ENCODE measurements at regions not wholly inside any gene's neighbourhood (a gene's known extent, or its start where the extent isn't known, plus 50 kb on each side); places are given as distances from the start of the nearest gene placed in this dataset.

- no peak for TF ChIP-seq CTCF (IDR thresholded peaks at IDR 0.05)
- Histone ChIP-seq H3K27me3 (no peaks in the 10 kb centered on the region), H3K27ac (no peak overlapping the region), H3K4me1 (no peaks in the 10 kb centered on the region), H3K4me3 (no peak overlapping the region), H3K9me3 (no peaks in the 10 kb centered on the region), H3K36me3 (no peaks in the 10 kb centered on the region)
- intact Hi-C loops (cut with DNase I): no loop called here
- DNase-seq (ENCODE audit: low spot score in 2 of 2): no peak
Observed at GRCh38 chr3:145737952-145738351, 423.0 kb downstream of the PLOD2 start.

GRCh38 chr3:145739926-145740325 is 421.1 kb downstream of the PLOD2 start:
- TF ChIP-seq CTCF (IDR thresholded peaks at IDR 0.05): no peak
- Histone ChIP-seq H3K4me3 (no peak overlapping the region), H3K27ac (no peak overlapping the region), H3K9me3 (no peaks in the 10 kb centered on the region), H3K4me1 (no peaks in the 10 kb centered on the region), H3K36me3 (no peaks in the 10 kb centered on the region), H3K27me3 (no peaks in the 10 kb centered on the region)
- DNase-seq (ENCODE audit: low spot score in 2 of 2): no peak
- intact Hi-C loops (cut with DNase I): no loop called here

- no peaks in the 10 kb centered on the region for H3K9me3 ChIP-seq
- no peaks in the 10 kb centered on the region for H3K4me1 ChIP-seq
- no peaks in the 10 kb centered on the region for H3K27me3 ChIP-seq
- no peak overlapping the region for H3K4me3 ChIP-seq
- no peak for DNase-seq (ENCODE audit: low spot score in 2 of 2)
- H3K36me3 ChIP-seq: no peaks in the 10 kb centered on the region
- H3K27ac ChIP-seq: no peak overlapping the region
- intact Hi-C loops (cut with DNase I): no loop called here
- no peak for TF ChIP-seq CTCF (IDR thresholded peaks at IDR 0.05)
Observed at GRCh38 chr3:145750657-145751056, 410.3 kb downstream of the PLOD2 start.

- H3K27ac ChIP-seq: no peak overlapping the region
- no peaks in the 10 kb centered on the region for H3K9me3 ChIP-seq
- no peaks in the 10 kb centered on the region for H3K4me1 ChIP-seq
- no peaks in the 10 kb centered on the region for H3K27me3 ChIP-seq
- DNase-seq (ENCODE audit: low spot score in 2 of 2): no peak
- H3K36me3 ChIP-seq: no peaks in the 10 kb centered on the region
- TF ChIP-seq CTCF (IDR thresholded peaks at IDR 0.05): no peak
- intact Hi-C loops (cut with DNase I): no loop called here
- H3K4me3 ChIP-seq: no peak overlapping the region
Observed at GRCh38 chr3:145752576-145752975, 408.4 kb downstream of the PLOD2 start.

GRCh38 chr3:145754605-145755289 is 406.2 kb downstream of the PLOD2 start:
- no peak for DNase-seq (ENCODE audit: low spot score in 2 of 2)
- intact Hi-C loops (cut with DNase I): no loop called here
- no peak for TF ChIP-seq CTCF (IDR thresholded peaks at IDR 0.05)
- Histone ChIP-seq H3K36me3 (no peaks in the 10 kb centered on the region), H3K27ac (no peak overlapping the region), H3K27me3 (no peaks in the 10 kb centered on the region), H3K9me3 (no peaks in the 10 kb centered on the region), H3K4me3 (no peak overlapping the region), H3K4me1 (no peaks in the 10 kb centered on the region)

GRCh38 chr3:145760036-145760435 is 400.9 kb downstream of the PLOD2 start:
- no peak for TF ChIP-seq CTCF (IDR thresholded peaks at IDR 0.05)
- Histone ChIP-seq H3K4me3 (no peak overlapping the region), H3K9me3 (no peaks in the 10 kb centered on the region), H3K36me3 (no peaks in the 10 kb centered on the region), H3K4me1 (no peaks in the 10 kb centered on the region), H3K27me3 (no peaks in the 10 kb centered on the region), H3K27ac (no peak overlapping the region)
- no peak for DNase-seq (ENCODE audit: low spot score in 2 of 2)
- intact Hi-C loops (cut with DNase I): no loop called here
